CD4-positive, alpha-beta T cell treated with Interleukin-4 for 4 hours (primary cell): ENCODE measurements at regions not wholly inside any gene's neighbourhood (a gene's known extent, or its start where the extent isn't known, plus 50 kb on each side); places are given as distances from the start of the nearest gene placed in this dataset.

ENCODE experiments used
- DNase-seq: peaks from one replicate; pipeline ENCODE4 v3.0.0-alpha.2; 2020

- DNase-seq, result no peak
Observed at GRCh38 chr2:611519-611918, 65.7 kb downstream of the TMEM18 start.

DNA sequence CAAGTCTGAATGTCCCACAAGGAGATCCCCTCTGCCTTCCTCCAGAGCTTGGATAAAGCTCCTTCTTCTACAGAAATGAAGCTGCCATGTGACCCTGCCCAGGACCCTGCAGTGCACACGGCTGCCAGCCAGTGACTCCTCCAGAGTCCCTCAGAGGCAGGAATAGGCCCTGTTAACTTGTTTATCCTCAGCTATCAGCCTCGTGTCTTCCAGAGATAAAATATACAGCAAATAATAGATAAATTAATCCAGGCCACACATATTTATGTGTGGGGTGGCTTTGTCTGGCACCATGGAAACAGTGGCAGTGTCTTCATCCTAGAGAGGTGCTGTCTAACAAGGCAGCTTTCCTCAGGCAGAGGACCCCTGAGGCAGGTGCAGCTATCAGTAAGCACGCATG lies 66.7 kb downstream of the TMEM18 start:
- no peak for DNase-seq

GRCh38 chr2:609881-610280 lies 67.3 kb downstream of the TMEM18 start:
- DNase-seq, result no peak

- no peak for DNase-seq
Observed at GRCh38 chr2:609449-609848, 67.8 kb downstream of the TMEM18 start.

- DNase-seq, result no peak
Observed at GRCh38 chr2:608711-609110, 68.5 kb downstream of the TMEM18 start.

DNA sequence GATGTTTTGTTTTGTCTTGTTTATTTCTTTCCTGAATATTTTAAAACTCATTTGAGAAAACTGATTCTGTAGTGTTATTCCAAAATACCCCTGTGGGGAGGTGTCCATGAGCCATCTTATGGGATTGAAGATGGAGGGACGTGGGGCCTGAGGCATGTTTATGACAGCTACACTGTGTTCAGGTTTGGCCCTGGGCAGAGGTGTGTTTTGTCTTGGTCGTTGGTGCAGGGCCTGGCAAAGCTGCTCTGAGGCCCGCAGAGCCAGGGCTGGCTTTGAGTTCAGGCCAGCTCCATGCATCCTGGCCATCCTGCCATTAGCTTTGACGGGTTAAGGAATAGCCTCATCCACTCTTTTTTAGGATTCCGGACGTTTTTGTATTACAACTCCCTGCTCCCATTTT lies 68.9 kb downstream of the TMEM18 start:
- no peak for DNase-seq

- DNase-seq, result no peak
Observed at GRCh38 chr2:607709-608108, 69.5 kb downstream of the TMEM18 start.

- DNase-seq, result no peak
Observed at GRCh38 chr2:607172-607571, 70.0 kb downstream of the TMEM18 start.

GRCh38 chr2:605674-606608 lies 71.3 kb downstream of the TMEM18 start:
- no peak for DNase-seq

GRCh38 chr2:604854-605524 lies 72.2 kb downstream of the TMEM18 start:
- DNase-seq, result no peak

DNA sequence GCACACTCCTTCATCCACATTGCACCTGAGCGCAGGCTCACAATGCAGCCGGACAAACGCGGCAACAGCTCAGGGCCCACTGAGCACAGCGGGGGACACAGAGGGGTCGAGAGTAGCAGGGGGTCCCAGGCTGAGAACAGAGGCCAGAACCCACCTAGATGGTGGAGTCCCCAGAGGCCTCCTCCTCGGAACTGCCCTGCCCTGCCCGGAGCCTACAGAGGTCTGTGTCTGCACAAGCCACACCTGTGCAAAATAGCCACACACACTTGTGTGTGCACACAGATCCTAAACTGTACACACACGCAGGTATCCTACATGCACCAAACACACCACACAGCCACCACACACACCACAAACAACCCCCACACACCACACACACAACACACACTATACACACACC lies 72.8 kb downstream of the TMEM18 start:
- DNase-seq, result no peak

DNA sequence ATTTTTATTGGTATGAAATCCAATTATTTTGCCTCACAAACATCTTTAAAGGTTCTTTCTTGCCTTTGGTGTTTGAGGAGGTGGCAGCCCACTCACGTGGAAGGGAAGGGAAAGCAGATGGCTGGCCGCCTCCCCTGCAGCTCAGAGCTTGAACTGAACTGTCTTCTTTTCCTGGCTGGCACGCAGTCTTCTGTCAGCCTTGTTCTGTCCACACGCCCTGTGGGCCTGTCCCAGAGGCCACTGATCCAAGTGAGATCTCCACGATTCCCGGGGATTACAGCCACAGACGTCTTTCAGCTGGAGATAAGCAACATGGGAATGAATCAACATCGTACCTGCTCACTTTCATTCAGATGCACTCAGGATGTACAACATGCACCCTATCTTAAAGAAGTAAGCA lies 73.3 kb downstream of the TMEM18 start:
- DNase-seq, result no peak

GRCh38 chr2:603427-603826 lies 73.8 kb downstream of the TMEM18 start:
- no peak for DNase-seq

DNA sequence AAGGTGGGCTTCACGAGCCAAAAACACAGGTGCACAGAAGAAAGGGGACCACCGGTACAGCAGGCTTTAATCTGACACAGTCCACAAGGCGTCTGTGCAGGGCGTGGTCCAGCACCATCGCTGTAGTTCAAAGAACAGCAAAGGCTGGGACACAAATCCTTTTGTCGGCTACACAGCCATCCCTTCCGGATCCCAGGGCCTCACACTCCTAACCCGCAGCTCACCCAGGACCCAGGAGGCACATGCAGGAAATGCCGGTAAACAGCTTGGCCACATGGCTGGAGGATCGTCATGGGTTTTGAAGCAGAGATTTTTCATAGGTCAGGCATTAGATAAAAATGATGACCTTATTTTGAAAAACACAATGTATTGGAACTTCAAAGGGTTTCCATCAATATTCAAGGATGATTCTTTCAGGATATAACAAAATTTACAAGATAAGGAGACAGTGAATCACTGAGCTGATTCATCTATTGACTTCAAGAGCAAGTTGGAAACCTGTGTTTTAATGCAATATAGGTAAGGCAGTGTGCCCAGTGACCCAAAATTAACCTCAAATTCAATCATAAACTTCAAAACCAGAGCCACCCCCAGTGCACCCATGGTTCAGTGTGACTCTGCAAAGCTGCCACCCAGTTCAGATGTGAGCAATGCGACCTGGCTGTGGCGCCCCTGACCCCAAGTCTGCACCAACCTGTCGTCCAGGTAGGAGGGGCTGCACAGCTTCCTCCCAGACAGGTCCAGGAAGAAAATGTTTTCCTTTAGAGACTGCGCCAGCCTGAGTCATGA lies 74.4 kb downstream of the TMEM18 start:
- DNase-seq, result no peak

- DNase-seq, result no peak
Observed at GRCh38 chr2:601806-602455, 75.3 kb downstream of the TMEM18 start.

DNA sequence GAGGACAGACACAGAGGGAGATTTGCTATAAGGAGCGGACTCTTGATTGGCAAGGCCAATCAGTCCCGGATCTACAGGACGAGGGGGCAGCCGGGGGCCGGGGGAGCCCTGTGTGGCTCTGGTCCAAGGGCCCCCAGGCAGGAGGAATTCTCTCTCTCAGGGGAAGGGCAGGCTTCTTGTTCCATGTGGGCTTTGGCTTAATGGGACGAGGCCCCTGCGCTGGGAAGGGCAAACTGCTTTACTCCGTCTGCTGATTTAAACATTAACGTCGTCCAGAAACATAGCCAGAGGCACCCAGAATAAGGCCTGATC lies 75.9 kb downstream of the TMEM18 start:
- DNase-seq, result no peak

- DNase-seq, result no peak
Observed at GRCh38 chr2:600542-601386, 76.4 kb downstream of the TMEM18 start.

DNA sequence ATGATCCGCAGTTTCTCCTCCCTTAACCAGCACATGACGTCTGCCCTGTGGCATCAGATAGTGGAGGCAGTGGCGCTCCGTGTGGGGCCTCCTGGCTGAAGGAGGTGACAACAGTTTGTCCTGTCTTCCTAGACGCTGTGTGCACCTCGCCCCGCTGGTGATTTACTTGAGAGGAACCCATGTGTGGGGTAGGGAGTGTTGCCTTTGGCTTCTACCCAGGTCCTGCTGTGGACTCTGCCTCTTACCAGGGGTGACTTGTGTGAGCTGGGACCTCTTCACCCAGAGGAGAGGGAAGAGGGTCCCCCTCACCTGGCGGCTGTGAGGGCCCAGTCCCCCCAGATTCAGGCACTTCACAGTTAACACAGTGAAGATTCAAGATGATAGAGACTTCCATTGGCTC lies 77.6 kb downstream of the TMEM18 start:
- no peak for DNase-seq

DNA sequence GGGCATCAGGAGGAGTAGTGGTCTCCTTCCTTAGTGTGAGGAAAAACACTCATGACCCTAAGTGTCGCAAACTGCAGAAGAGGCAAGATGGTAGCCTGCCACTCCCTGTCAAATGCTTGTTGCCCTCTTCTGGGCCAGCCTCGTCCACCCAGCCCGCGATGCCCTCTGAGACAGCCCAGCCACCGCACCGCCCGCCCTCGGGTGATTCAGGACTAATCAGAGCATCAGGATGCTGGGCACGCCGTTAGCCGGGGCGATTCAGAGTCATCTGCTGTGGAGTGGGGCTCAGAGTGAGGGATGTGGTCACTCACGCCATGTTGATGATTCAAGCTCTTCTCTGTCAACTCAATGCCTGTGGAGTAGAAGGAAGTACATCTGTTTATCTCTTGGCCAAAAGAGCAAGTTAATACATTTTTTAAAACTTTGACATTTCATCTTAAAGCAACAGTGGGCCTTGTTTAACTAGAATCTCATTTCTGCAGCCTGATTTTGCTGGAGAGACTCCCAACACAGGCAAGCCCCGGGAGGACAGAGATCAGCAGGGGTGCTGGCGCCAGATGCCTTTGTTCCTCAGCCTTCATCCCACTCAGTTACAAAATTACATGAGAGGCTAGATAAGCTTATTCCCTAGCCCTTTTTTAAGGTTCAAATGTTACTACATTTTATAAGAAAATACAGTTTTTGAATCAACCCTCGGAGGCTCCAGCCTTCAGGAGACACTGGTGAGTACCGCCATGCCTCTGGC lies 79.0 kb downstream of the TMEM18 start:
- no peak for DNase-seq

DNA sequence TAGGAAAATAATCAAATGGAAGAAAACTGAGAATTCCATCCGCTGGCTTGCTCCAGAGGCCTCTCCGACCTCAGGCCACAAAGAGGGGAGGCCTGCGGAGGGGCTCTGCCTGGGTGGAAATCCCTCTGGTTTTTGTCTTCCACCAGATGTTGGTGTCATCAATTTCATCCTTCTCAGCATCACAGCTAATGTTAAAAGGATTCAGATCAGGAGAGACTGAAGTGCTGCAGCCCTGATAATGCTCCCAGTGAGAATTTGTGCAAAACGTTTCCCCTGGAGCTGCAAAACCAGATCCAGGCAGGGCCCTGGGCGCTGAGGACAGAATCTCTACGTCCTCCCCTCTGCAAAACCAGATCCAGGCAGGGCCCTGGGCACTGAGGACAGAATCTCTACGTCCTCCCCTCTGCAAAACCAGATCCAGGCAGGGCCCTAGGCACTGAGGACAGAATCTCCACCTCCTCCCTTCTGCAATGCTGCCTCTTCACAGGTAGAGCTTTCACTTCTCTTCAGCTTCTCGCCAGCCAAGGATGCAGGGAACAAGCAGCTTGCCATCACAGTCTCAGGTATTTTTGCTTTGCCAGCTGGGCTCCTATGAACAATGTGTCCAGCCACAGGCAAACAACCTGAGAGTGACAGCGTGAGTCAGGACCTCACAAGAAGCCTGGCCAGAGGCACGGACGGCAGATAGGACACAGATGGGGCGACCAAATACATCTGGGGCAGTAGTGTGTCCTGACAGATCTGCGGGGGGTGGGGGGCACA lies 81.2 kb downstream of the TMEM18 start:
- no peak for DNase-seq
